WTC11 (cell line): ENCODE measurements at regions not wholly inside any gene's neighbourhood (a gene's known extent, or its start where the extent isn't known, plus 50 kb on each side); places are given as distances from the start of the nearest gene placed in this dataset.

Experiments
- ATAC-seq: fragments of 200-7000 bp; cut with Tn5 transposase; 2 replicates; pipeline ENCODE4 v1.10.0; 2021; ENCODE audit warnings: mild to moderate bottlenecking, moderate library complexity
- CTCF ChIA-PET: fragments of 300-600 bp; sonication (Branson Sonifier 250); formaldehyde crosslinking; loops from one replicate; lab custom pipeline; 2021; ENCODE audit warnings: antibody characterized with exemption; lab: Charles Lee
- POLR2A ChIA-PET: fragments of 350-600 bp; sonication (Branson Sonifier 250); formaldehyde crosslinking; loops from one replicate; lab custom pipeline; 2021; ENCODE audit warnings: antibody characterized with exemption; lab: Charles Lee
- DNase-seq: peaks from one replicate; pipeline ENCODE4 v3.0.0; 2021; ENCODE audit warnings: low spot score
- H3K27ac Mint-ChIP-seq: 2 replicates; pipeline ENCODE4 v1.8.0; 2021; ENCODE audit warnings: mixed read lengths
- H3K27me3 Mint-ChIP-seq: 2 replicates; pipeline ENCODE4 v1.8.0; 2021; ENCODE audit warnings: low read depth, mild to moderate bottlenecking, moderate library complexity, mixed read lengths
- H3K36me3 Mint-ChIP-seq: 2 replicates; pipeline ENCODE4 v1.8.0; 2021; ENCODE audit warnings: mixed read lengths
- H3K4me1 Mint-ChIP-seq: 2 replicates; pipeline ENCODE4 v1.8.0; 2022; ENCODE audit warnings: mixed read lengths
- H3K4me3 Mint-ChIP-seq: 2 replicates; pipeline ENCODE4 v1.8.0; 2021; ENCODE audit warnings: mild to moderate bottlenecking, moderate library complexity, mixed read lengths
- H3K9me3 Mint-ChIP-seq: 2 replicates; pipeline ENCODE4 v1.8.0; 2021; ENCODE audit warnings: mixed read lengths
- CBFB ChIP-seq: sonication (generic); formaldehyde crosslinking; IDR thresholded peaks from 2 replicates; pipeline ENCODE4 v1.8.1; 2022; ENCODE audit warnings: mild to moderate bottlenecking, low read depth, missing genetic modification reagents
- CDX4 ChIP-seq: fragments of 250-450 bp; sonication (Bioruptor Pico); IDR thresholded peaks from 2 replicates; pipeline ENCODE4 v1.9.0; 2021; ENCODE audit warnings: moderate library complexity, mild to moderate bottlenecking, inconsistent platforms, borderline replicate concordance
- ERG ChIP-seq: fragments of 250-450 bp; sonication (Bioruptor Pico); IDR thresholded peaks from 2 replicates; pipeline ENCODE4 v1.8.0; 2021; ENCODE audit warnings: mild to moderate bottlenecking
- HMGA2 ChIP-seq: fragments of 250-450 bp; sonication (Bioruptor Pico); IDR thresholded peaks from 2 replicates; pipeline ENCODE4 v1.4.0; 2021; ENCODE audit warnings: mild to moderate bottlenecking, moderate library complexity
- NR1H2 ChIP-seq: sonication (generic); formaldehyde crosslinking; IDR thresholded peaks from 2 replicates; pipeline ENCODE4 v1.9.0; 2021; ENCODE audit warnings: mild to moderate bottlenecking, moderate library complexity, missing genetic modification reagents
- PRDM15 ChIP-seq: sonication (generic); formaldehyde crosslinking; IDR thresholded peaks from 2 replicates; pipeline ENCODE4 v1.8.0; 2022; ENCODE audit warnings: missing genetic modification reagents
- PRRX2 ChIP-seq: fragments of 250-450 bp; sonication (Bioruptor Pico); IDR thresholded peaks from 2 replicates; pipeline ENCODE4 v1.8.0; 2021; ENCODE audit warnings: mild to moderate bottlenecking
- RELA ChIP-seq: sonication (generic); formaldehyde crosslinking; IDR thresholded peaks from 2 replicates; pipeline ENCODE4 v1.8.1; 2022; ENCODE audit warnings: missing genetic modification reagents, mild to moderate bottlenecking, borderline replicate concordance
- RORB ChIP-seq: fragments of 250-450 bp; sonication (Bioruptor Pico); IDR thresholded peaks from 2 replicates; pipeline ENCODE4 v1.9.0; 2021; ENCODE audit warnings: mild to moderate bottlenecking
- SOX15 ChIP-seq: fragments of 250-450 bp; sonication (Bioruptor Pico); IDR thresholded peaks from 2 replicates; pipeline ENCODE4 v1.9.0; 2021; ENCODE audit warnings: mild to moderate bottlenecking
- ZMAT4 ChIP-seq: fragments of 250-450 bp; sonication (Bioruptor Pico); IDR thresholded peaks from 2 replicates; pipeline ENCODE4 v1.9.0; 2021; ENCODE audit warnings: mild to moderate bottlenecking
- ZNF138 ChIP-seq: sonication (generic); formaldehyde crosslinking; conservative IDR thresholded peaks from 2 replicates; pipeline ENCODE4 v1.8.1; 2022; ENCODE audit warnings: mild to moderate bottlenecking, moderate library complexity, missing genetic modification reagents
- ZNF219 ChIP-seq: sonication (generic); formaldehyde crosslinking; IDR thresholded peaks from 2 replicates; pipeline ENCODE4 v1.8.0; 2023; ENCODE audit warnings: missing genetic modification reagents, mild to moderate bottlenecking, borderline replicate concordance
- ZNF232 ChIP-seq: sonication (generic); formaldehyde crosslinking; IDR thresholded peaks from 2 replicates; pipeline ENCODE4 v1.8.0; 2022; ENCODE audit warnings: mild to moderate bottlenecking, missing genetic modification reagents
- ZNF416 ChIP-seq: fragments of 250-450 bp; sonication (Bioruptor Pico); IDR thresholded peaks from 2 replicates; pipeline ENCODE4 v1.9.0; 2021; ENCODE audit warnings: mild to moderate bottlenecking, inconsistent platforms
- ZNF512 ChIP-seq: sonication (generic); formaldehyde crosslinking; IDR thresholded peaks from 2 replicates; pipeline ENCODE4 v1.8.1; 2022; ENCODE audit warnings: missing genetic modification reagents, borderline replicate concordance
- ZNF532 ChIP-seq: fragments of 250-450 bp; sonication (Bioruptor Pico); IDR thresholded peaks from 2 replicates; pipeline ENCODE4 v1.9.0; 2021; ENCODE audit warnings: mild to moderate bottlenecking, borderline replicate concordance
- ZNF671 ChIP-seq: fragments of 250-450 bp; sonication (Bioruptor Pico); IDR thresholded peaks from 2 replicates; pipeline ENCODE4 v1.8.0; 2021; ENCODE audit warnings: mild to moderate bottlenecking

- Mint-ChIP-seq H3K9me3 (no peaks in the 10 kb centered on the region), H3K4me1 (no peaks in the 10 kb centered on the region), H3K36me3 (no peaks in the 10 kb centered on the region), H3K4me3 (no peak overlapping the region), H3K27ac (no peak overlapping the region), H3K27me3 (no peaks in the 10 kb centered on the region)
- ATAC-seq (no peak), DNase-seq (no peak)
- POLR2A ChIA-PET: no interaction called here
- TF ChIP-seq ZNF671 (CRISPR knock-in tag): no peak
- TF ChIP-seq ZNF512: no peak
- no peak for TF ChIP-seq SOX15
- TF ChIP-seq CDX4 (CRISPR knock-in tag): no peak
- no peak for TF ChIP-seq ZNF138 (CRISPR knock-in tag)
- TF ChIP-seq NR1H2 (CRISPR knock-in tag): no peak
- TF ChIP-seq ZNF219 (CRISPR knock-in tag): no peak
- no peak for TF ChIP-seq PRRX2 (CRISPR knock-in tag)
- TF ChIP-seq HMGA2 (CRISPR knock-in tag): no peak
- no peak for TF ChIP-seq ERG (CRISPR knock-in tag)
- TF ChIP-seq ZNF416: no peak
- no peak for TF ChIP-seq ZMAT4
- no peak for TF ChIP-seq RORB
- no peak for TF ChIP-seq PRDM15
- no peak for TF ChIP-seq ZNF232 (CRISPR knock-in tag)
- TF ChIP-seq ZNF532 (CRISPR knock-in tag): no peak
- no peak for TF ChIP-seq CBFB (CRISPR knock-in tag)
- TF ChIP-seq RELA: no peak
- CTCF ChIA-PET: no interaction called here
Measured at GRCh38 chr6:77326711-77327110, 136.6 kb downstream of the HTR1B start.
